LNCAP (cell line): ENCODE measurements at regions not wholly inside any gene's neighbourhood (a gene's known extent, or its start where the extent isn't known, plus 50 kb on each side); places are given as distances from the start of the nearest gene placed in this dataset.

Experiments
- CTCF ChIP-seq: fragments of 450-650 bp; IDR thresholded peaks from 2 replicates; pipeline ENCODE4 v1.5.1; 2017; ENCODE audit warnings: mild to moderate bottlenecking

GRCh38 chr12:118855858-118856257 lies 125.5 kb upstream of the SRRM4 start:
- no peak for TF ChIP-seq CTCF

GRCh38 chr12:118866346-118866745 lies 115.0 kb upstream of the SRRM4 start:
- TF ChIP-seq CTCF = no peak

GRCh38 chr12:118870551-118870950 lies 110.8 kb upstream of the SRRM4 start:
- TF ChIP-seq CTCF = no peak

GRCh38 chr12:118874698-118875548 lies 106.4 kb upstream of the SRRM4 start:
- no peak for TF ChIP-seq CTCF

GRCh38 chr12:118880720-118881493 lies 100.4 kb upstream of the SRRM4 start:
- no peak for TF ChIP-seq CTCF

- no peak for TF ChIP-seq CTCF
Observed at GRCh38 chr12:118884226-118884625, 97.1 kb upstream of the SRRM4 start.

- TF ChIP-seq CTCF = no peak
Observed at GRCh38 chr12:118900993-118901392, 80.3 kb upstream of the SRRM4 start.
